Astrocyte of the cerebellum (primary cell): ENCODE measurements at regions not wholly inside any gene's neighbourhood (a gene's known extent, or its start where the extent isn't known, plus 50 kb on each side); places are given as distances from the start of the nearest gene placed in this dataset.

Source experiments
- DNase-seq: peaks from one replicate; pipeline ENCODE4 v3.0.0-alpha.2; 2011; ENCODE audit warnings: low read depth
- H3K4me3 ChIP-seq: 2 replicates; pipeline ENCODE4 v1.5.1; 2011; ENCODE audit warnings: mild to moderate bottlenecking, low read depth, low read length, moderate library complexity
- CTCF ChIP-seq: IDR thresholded peaks from 2 replicates; pipeline ENCODE4 v1.5.1; 2012; ENCODE audit warnings: low read length, low read depth, moderate library complexity, mild to moderate bottlenecking; ENCODE audit errors: missing control alignments
- in situ Hi-C: cut with HindIII; loops from 2 replicates; pipeline ENCODE4 v1.10.0; 2017; ENCODE audit warnings: low sequenced_read_pairs

GRCh38 chr2:212619954-212620353, 81.4 kb upstream of the ERBB4 start:
- no peak overlapping the region for H3K4me3 ChIP-seq
- TF ChIP-seq CTCF, result no peak
- DNase-seq, result peak; percentile 4
- in situ Hi-C loops, result no loop called here

- in situ Hi-C loops, result no loop called here
- no peak overlapping the region for H3K4me3 ChIP-seq
- no peak for TF ChIP-seq CTCF
- no peak for DNase-seq
Observed at GRCh38 chr2:212618636-212619035, 80.0 kb upstream of the ERBB4 start.

- in situ Hi-C loops, result no loop called here
- no peak for DNase-seq
- TF ChIP-seq CTCF, result no peak
- no peak overlapping the region for H3K4me3 ChIP-seq
Observed at GRCh38 chr2:212610872-212611425, 72.3 kb upstream of the ERBB4 start.

- no peak for DNase-seq
- TF ChIP-seq CTCF, result no peak
- in situ Hi-C loops, result no loop called here
- no peak overlapping the region for H3K4me3 ChIP-seq
Observed at GRCh38 chr2:212609479-212609878, 70.9 kb upstream of the ERBB4 start.

GRCh38 chr2:212607080-212607479, 68.5 kb upstream of the ERBB4 start:
- no peak overlapping the region for H3K4me3 ChIP-seq
- no peak for DNase-seq
- in situ Hi-C loops, result no loop called here
- TF ChIP-seq CTCF, result no peak

GRCh38 chr2:212606232-212606631, 67.6 kb upstream of the ERBB4 start:
- in situ Hi-C loops, result no loop called here
- TF ChIP-seq CTCF, result no peak
- H3K4me3 ChIP-seq, result no peak overlapping the region
- DNase-seq, result no peak

- in situ Hi-C loops, result no loop called here
- no peak for DNase-seq
- H3K4me3 ChIP-seq, result no peak overlapping the region
- no peak for TF ChIP-seq CTCF
Observed at GRCh38 chr2:212596688-212597087, 58.1 kb upstream of the ERBB4 start.
